ENCODE measurements at regions not wholly inside any gene's neighbourhood (a gene's known extent, or its start where the extent isn't known, plus 50 kb on each side); places are given as distances from the start of the nearest gene placed in this dataset.

DNA sequence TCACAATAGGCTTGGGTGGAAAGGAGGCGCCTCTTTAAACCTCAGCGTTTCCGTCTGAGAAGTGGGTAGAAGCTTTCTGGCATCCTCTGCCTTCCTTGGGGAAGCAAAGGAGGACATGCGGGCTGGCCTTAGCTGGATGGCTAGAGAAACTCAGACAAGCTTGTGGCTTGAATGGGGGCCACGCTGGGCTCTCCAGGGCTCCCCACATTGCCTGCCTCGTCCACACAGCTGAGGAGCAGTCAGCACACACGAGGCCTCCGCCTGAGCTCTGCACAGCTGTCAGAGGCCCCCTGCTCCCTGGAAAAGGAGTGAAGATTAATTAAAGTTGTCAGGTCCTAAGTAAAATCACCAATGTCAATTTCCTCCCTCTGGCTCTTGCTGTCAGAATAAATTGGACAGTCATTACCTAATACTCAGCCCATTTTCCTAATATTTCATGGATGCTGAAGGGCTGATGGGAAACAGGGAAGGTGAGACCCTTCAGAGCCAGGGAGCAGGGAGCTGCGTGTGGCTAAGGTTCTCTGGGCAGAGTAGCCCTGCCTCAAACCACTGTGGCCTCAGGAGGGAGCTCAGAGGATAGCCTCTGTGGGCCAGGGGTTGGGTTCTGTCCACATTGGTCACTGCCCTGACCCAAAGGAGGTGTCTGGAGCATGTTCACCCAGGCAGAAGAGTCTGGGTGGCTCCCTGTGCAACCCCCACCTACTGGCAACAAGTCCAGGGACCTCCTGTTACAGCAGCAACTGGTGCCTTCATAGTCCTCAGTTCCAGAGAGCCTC, 118.3 kb upstream of the CD82 start:
- DNase-seq: no peak
- intact Hi-C loops (cut with DNase I): no loop called here

DNA sequence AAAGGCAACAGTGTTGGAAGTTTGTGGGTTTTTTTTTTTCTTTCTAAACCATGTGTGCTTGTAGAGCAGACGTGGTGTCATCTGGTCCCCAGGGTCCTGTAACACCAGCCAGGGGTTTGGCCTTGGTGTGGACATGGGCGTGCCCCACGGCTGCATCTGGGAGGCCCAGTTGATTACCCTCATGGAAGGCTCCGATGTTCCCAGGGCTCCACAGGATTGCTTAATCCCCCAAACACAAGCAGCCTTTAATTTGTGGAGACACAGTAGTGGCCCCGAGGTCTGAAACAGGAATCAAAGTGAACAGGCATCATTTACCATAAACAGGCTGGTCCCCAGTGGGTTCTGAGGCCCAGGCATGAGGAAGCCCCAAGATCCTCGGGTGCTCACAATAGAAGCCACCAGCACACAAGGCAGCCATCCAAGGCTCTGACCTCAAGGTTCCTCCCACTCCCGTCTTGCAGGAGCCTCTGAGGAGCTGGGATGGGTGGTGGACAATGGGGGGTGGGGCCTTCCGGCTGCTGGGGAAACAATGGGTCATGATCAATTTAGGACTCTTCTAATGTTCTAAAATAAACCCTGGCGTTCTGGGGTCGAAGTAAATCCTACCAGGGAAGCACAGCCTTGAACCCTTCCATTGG, 115.0 kb upstream of the CD82 start:
- intact Hi-C loops (cut with DNase I): no loop called here
- no peak for DNase-seq

DNA sequence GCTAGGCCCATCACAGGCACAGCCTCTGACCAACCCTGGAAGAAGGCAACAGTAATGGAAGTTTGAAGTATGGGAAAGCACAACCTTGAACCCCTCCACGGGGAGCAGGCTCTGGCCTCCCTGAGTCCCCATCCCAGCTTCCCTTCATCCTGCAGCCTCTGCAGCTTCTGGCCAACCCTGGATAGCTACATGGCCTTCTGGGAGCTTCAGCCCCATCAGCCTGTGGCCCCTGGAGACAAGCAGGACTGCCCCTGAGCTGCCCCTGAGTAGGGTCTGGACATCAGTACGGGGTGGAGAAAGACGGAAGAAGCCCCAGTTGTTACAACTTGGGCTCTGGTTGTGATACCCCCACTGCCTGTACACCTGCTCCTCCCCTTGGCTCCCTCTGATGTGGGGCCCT, 113.8 kb upstream of the CD82 start:
- DNase-seq: no peak
- intact Hi-C loops (cut with DNase I): no loop called here

DNA sequence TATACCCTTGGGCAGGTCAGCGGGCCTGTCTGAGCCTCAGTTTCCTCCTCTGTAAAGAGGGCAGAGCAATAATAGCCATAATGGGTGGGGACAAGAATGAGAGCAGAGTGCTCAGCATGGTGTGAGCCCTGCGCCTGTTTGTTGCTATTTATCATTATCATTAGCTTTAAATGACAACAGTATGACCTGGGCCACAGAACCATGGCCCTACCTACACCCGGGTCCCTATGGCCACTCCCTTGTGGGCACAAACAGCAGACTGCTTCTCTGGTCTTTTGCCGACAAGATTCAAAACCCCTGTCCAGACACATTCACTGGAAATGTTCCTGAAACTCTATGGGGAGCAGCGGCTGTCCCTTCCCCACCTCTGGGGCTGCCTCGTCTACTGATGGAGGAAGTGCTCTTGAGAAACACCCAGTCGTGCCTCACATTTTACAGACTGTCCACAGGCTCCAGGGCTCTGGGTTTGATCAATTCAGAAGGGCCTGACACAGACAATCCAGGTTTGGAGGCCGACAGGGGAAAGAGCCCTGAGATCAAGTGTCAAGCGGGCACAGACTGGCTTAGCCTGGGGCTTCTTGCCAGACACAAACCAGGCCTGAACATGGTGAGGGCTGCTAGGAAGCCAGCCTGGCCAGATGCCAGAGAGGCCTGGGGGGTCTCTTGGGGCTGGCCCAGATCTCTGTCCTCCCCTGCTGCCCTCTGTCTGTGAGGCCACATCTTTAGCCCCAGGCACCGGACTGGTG, 112.5 kb upstream of the CD82 start:
- intact Hi-C loops (cut with DNase I): no loop called here
- DNase-seq: peak in 1 of 10 donors; percentile 65

DNA sequence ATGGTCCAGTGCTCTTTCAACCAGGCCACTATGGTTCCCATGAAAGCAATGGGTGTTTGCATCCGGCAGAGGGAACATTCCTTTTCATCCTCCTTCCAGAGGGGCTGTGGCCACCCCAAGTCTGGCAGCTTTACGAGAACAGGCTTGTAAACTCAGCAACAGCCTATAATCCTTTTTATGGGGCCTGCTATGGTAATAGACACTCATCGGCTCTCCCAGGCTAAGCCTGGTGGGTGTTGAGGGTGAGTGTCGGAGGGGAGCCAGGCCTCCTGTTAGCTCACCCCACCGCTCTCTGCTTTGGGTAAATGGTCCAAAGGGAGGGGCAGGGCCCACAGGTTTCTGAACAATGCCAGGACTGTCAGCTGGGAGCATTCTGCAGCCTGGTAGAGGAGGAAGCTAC, 111.6 kb upstream of the CD82 start:
- intact Hi-C loops (cut with DNase I): no loop called here
- DNase-seq: no peak

DNA sequence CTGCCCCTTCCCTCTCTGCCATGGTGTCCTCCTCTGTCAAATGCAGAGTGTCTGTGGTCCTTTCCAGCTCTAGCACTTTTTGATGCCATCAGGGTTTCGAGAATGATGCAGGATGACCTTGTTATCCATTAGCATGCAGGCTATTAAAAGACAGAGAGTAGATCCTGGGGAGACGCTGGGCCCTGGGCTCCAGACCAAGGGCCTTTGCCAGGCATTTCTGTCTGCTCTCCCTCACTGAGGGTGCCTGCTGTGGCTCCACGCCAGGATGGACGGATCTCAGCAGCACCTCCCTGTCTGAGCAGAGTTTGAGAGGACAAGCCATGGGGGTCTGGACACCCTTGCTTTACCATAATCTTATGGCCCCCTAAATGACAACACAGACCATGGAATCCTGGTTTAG, 110.8 kb upstream of the CD82 start:
- intact Hi-C loops (cut with DNase I): no loop called here
- no peak for DNase-seq

DNA sequence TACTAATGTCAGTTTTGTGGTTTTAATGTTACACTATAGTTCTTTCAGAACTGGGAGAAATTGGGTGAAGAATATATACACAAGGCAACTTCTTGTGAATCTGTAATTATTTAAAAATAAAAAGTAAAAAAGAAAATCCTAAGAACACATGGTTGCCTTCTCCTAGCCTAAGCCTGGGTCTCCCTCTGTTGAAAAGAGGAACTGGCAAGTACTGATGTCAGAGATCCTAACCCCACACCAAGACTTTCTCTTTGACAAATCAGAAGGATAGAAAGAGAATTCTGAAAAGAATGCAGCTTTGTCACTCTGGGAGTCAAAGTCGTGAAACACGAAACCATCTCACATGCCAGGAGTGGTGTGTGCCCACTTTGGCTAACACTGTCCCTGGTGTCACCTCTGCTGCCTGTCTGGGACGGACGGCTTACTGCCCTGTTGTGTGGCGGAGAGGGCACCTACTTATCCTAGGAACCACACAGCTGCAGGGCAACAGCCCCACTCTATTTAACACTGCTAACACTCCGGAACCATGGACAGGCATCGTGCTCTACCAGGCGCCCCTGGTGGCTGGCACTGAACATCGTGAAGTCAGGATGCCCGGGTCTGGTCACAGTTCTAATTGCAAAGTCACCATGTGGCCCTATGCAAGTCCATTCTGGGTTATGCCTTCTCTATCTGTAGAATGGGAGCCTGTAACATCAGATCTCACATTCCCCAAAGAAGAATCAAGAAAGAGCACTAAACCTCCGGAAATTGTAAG, 108.7 kb upstream of the CD82 start:
- DNase-seq: no peak
- intact Hi-C loops (cut with DNase I): no loop called here

DNA sequence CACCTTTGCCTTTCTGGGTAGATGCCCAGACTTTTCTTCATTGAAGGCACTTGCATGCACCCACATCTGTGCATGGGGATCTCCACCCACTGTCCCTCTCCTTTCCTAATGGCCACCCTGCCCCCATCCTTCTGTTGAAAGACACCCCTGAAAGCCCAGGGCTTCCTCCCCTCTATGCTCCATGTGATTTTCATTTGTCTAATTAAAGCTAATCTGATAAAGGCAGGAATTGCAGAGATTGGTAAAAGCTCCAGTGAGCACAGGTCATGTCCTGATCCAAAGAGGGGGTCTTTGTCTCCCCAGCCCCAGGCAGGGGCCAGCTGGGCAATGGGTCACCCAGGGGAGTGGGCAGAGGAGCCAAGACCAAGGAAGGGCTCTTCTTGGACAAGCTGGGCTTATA, 107.6 kb upstream of the CD82 start:
- intact Hi-C loops (cut with DNase I): no loop called here
- no peak for DNase-seq

DNA sequence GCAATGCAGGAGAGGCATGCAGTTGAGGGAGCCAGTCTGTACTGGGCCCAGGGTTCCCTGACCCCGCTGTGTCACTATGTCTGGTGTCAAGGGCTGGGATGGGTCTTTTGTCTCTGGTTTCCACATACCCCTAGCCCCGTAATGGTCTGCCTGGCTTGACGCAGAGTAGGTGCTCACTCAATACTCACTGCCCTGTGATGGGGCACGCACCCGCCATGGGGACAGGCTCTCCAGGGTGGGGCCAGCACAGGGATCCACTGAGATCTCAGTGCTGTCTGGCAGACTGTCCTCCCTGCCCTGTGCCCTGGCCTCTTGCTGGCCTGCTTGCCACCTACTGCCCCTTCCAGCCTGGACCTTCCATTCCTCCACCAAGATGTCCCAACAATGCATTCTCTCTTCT, 101.7 kb upstream of the CD82 start:
- peak in 1 of 10 donors; percentile 70 for DNase-seq
- intact Hi-C loops (cut with DNase I): no loop called here

DNA sequence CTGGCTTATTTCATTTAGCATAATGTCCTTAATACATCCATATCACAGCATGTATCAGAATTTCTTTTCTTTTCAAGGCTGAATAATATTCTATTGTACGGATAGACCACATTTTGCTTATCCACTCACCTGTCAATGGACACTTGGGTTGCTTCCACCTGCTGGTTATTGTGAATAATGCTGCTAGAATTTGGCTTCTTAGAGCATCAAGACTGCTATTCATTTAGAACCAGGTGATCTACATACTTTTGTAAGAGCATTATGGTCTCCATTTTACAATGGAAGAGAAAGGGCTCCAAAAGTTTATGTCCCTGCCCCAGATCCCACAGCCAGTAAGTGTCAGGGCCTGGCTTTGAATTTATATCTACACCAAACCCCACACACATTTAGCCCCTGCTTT, 100.7 kb upstream of the CD82 start:
- DNase-seq: no peak
- intact Hi-C loops (cut with DNase I): no loop called here

DNA sequence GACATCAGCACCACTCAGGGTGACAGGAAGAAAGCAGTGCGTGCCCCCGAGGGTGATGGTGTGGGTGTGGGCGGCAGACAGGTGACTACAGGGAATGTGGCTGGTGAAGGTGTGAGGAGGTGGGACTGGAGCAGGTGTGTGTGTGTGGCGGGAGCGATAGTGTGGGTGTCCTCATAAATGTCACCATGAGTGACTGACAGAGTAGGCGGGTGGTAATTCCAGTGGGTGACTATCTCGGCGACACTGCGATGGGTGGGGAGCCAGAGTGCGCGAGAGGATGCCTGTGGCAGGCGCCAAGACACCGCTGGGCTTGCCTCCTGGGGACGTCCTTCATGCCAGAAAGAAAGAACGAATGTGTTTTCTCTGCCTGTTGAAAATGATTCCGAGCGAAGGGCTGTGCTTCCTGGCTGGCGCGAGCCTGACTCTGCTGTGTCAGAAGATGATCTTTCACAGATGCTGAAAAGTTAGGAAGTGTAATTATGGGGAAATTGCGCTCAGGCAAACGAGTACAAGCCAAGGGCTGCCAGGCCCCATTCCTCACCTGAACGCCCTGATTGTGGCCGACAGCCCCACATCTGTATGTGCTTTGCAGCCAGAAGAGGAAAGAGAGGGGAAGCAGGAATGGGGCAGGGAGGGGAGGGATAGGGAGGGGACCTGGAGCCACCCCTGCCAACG, 98.8 kb upstream of the CD82 start:
- intact Hi-C loops (cut with DNase I): no loop called here
- DNase-seq: peak in 1 of 10 donors; percentile 73

DNA sequence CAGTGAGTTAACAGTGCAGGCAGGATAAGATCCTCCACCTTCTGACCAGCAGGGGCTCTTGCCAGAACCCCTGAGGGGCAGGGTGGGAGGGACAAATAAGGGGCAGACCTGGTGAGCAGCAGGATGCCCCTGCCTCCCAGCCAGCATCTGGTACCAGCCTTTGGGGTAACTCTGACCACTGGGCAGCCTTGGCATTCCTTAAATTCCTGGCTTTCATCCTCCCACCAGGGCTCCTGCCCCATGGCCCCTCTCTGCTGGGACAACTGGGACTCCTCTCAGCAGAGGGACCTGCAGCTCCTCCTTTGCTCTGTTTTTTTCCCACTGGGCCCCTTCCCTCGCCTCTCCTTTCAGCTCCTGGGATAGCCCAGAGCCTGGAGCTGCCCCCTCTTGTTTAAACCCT, 98.0 kb upstream of the CD82 start:
- no peak for DNase-seq
- intact Hi-C loops (cut with DNase I): no loop called here

DNA sequence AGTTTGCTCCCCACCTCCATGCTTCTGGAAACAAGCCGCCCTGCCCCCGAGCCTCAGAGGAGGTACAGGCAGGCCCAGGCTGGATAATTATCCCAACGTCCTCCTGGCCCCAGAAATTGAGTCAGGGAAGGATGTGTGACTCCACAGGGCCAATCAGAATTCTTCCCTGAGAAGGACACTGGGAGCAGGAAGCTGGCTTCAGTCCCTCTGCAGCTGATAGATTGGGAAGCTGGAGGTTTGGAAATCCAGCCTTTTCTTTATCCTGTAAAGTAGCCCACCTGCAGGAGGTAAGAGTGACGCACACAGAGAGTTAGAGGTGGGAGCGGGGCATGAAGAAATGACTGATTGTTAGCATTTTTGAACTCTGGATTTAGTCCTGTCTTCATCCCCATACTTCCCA, 97.5 kb upstream of the CD82 start:
- intact Hi-C loops (cut with DNase I): no loop called here
- DNase-seq: no peak

DNA sequence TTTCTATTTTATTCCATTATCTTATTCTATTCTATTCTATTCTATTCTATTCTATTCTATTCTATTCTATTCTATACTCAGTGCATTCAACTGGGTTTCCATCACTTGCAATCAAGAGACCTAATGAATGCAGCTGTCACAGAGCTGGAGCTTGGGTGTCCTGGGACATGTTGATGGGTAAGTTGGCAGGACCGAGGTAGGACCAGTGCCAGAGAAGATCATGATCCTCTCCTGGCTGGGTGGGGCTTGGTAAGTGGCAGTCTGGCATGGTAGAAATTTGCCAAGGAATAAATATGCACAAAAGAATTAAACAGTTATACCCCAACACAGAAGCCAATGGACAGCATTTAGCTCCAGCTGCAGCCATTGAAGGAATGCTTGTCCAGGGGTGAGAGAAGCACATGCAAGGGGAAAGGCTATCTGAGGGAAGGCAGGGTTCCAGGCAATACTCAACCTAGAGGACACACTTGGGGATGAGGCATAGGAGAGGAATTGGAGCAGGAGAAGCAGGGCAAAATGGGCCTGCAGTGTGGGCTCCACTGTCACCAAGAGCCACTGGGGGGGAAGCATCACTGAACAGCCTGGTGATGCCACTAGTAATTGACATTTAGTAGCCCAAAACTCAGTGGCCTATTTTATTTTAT, 97.0 kb upstream of the CD82 start:
- intact Hi-C loops (cut with DNase I): no loop called here
- peak in 1 of 10 donors; percentile 25 for DNase-seq

DNA sequence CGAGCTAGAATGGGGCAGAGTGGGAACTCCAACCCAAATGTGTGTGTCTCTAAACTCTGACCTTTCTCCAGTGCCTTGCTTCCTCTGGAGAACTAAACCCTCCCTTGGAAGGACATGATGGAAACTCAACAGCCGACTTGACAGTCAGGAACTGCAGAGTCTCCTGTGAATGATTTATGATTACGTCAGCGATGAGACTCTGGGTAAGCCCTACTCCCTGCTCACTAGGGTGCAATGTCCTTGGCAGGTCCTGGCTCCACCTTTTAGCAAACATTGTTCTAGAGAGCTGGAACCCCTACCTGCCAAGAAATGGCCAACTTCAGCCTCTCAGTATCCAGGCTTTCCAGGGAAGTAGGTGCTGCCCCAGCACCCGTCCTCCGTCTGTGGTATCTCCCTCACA, 96.1 kb upstream of the CD82 start:
- intact Hi-C loops (cut with DNase I): no loop called here
- DNase-seq: no peak

DNA sequence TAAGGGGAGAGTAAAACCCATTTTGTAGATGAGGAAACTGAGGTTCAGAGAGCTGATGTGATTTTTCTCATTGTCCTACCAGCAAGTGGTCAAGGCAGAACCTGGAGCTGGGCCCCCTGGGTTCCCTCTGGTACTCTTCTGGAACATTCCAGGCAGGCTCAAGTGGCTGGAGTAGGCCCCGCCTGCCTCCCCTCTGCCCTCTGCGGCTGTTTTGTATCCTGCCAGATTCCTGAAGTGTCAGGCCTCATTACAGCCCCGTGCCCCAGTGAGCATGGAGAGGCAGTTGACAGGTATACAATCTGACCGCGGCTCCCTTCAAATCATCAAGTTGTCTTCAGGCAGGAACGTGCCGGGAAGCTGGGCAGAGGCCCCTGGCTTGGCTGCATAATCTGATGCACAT, 94.6 kb upstream of the CD82 start:
- intact Hi-C loops (cut with DNase I): no loop called here
- no peak for DNase-seq

DNA sequence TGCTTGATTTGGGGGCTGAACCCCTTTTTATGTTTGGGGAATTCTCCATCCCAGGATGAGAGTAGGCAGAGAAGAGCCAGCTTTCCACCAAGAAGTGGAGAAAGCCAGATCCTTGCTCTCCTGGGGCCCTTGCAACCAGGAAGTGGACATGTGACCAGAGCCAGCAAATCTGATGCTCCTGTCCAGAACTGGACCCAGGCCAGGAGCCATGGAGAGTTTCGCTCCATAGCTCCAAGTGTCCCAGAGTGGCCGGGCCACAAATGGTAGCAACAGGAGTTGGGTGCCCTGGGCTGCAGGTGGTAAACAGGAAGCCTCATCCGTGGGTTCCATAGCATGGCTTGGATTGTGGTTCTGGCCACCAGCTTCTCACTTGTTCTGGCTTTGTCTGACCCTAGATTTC, 93.9 kb upstream of the CD82 start:
- no peak for DNase-seq
- intact Hi-C loops (cut with DNase I): no loop called here

DNA sequence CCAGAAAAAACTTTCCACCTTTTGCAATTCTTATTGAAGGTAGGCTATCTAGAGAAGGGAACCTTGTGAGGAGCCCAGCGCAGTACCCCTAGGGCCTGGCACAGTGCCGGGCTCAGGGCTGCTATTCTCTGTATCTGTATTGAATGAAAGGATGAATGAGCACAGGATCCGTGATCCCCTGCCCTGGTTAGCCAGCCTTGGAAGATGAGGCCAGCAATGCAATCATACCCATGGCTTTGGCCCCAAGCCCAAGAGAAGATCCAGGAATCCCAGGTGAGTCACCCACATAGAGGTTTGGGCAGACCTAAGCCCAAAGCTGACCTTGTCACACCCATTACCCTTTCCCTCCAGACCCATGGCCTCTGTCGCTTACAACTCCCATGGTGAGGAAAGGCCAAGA, 92.5 kb upstream of the CD82 start:
- intact Hi-C loops (cut with DNase I): no loop called here
- DNase-seq: no peak

DNA sequence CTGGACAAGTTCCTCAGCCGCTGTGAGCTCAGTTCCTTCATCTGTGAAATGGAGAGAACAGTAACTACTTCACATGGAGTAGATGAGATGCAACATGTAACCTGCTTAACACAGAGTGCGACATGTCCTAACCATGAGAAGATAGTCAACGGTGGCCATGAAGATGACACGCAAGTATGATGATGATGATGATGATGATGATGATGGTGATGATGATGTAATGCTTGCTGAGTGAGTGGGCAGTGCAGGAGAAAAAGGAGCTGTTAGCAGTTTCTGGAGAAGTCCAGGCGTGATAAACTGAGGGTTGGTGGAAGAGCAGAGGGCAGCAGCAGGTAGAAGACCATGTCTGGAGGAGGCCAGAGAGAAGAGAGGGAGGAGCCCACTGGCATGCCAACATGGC, 90.8 kb upstream of the CD82 start:
- DNase-seq: no peak
- intact Hi-C loops (cut with DNase I): no loop called here

DNA sequence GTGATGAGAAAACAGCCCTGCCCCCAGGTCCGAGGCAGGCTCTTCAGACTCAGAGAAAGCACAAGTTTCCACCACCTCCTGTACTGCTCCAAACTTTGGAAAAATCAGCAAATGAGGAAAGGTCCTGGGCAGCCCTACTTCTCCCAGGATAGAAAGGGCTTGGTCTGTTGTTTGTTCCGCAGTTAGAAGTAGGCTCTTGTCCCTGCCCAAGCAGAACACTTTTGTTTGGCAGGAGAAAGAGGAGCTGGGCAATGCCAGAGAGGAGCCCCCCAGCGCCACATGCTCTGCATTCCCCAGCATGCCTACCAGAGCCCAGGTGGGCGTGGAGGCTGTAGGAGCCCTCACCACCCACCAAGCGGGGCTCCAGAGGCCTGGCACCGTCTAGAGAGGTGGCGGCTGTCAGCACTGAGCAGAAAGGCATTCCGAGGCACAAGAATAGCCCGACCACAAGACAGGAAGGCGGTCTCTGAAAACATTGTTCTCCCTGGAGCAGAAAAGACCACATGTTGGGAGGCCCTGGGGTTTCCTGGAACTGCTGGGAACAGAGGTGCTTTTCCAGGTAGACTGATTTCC, 90.3 kb upstream of the CD82 start:
- intact Hi-C loops (cut with DNase I): no loop called here
- DNase-seq: no peak
